Brain pericyte (primary cell): ENCODE measurements at regions not wholly inside any gene's neighbourhood (a gene's known extent, or its start where the extent isn't known, plus 50 kb on each side); places are given as distances from the start of the nearest gene placed in this dataset.

Source experiments
- DNase-seq: peaks from one replicate; pipeline ENCODE4 v3.0.0-alpha.2; 2012; ENCODE audit warnings: low read depth, low spot score

DNA sequence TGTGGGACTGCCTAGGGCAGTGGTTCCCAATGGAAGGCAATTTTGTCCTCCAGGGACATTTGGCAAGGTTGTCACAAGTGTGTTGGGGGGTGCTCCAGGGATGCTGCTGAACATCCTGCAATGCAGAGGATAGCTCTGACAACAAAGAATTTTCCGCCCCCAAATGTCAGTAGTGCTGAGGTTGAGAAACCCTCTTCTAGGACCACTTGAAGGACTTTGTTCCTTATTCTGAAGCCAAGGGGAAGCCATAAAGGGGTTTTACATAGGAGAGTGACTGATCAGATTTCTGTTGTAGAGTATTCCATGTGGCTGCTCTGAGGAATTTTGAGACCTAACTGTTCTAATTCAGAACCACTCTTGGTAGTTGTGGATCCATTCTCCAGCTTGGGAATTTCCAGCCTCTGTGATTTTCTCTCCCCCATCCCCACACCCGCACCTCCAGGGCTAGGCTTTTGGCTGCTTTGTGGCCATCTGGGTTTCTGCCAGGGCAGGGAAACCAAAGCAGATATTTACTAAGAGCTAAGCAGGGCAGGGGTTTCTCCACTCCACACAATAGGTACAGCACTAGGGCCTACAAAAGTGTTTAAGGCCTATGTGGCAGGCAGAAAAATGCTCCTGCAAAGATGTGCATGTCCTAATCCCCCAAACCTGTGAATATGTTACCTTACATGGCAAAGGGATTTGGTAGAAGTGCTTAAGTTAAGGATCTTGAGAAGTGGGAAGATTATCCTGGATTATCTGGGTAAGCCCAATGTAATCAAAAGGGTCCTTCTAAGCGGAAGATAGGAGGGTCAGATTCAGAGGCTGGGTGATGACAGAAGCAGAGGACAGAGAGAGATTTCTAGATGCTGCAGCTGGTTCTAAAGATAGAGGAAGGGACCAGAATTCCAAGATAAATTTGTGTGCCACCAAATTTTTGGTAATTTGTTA is 135.4 kb downstream of the TMEM17 start:
- no peak for DNase-seq

DNA sequence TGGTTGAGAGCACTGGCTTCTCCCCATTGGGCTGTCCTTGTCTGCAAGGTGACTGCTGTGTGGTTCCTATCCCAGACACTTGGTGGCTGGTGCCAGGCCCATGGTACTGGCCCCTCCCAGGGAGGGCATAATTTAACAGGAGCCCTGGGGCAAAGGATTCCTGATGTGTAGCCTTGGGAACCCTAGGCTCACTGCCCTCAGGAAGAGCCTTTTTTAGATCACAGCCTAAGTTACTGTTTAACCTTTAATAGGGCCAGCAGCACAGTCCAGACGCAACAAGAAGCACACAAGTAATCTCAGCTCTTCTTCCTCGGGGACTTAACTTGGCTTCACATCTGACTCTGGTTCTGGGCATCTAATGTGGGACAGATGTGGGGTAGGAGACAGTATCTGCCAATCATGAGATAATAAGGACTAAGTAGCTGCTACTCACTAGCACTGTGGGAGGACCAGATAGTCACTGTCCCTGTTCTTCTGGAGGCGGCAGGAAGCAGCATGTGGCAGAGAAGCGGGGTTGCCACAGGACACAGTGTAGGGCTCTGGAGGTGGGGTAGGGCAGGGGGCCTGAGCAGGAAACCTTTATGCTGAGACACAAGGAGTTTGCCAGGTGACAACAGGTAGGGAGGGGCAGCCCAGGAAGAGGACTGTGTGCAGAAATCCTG is 136.3 kb downstream of the TMEM17 start:
- DNase-seq, result no peak

DNA sequence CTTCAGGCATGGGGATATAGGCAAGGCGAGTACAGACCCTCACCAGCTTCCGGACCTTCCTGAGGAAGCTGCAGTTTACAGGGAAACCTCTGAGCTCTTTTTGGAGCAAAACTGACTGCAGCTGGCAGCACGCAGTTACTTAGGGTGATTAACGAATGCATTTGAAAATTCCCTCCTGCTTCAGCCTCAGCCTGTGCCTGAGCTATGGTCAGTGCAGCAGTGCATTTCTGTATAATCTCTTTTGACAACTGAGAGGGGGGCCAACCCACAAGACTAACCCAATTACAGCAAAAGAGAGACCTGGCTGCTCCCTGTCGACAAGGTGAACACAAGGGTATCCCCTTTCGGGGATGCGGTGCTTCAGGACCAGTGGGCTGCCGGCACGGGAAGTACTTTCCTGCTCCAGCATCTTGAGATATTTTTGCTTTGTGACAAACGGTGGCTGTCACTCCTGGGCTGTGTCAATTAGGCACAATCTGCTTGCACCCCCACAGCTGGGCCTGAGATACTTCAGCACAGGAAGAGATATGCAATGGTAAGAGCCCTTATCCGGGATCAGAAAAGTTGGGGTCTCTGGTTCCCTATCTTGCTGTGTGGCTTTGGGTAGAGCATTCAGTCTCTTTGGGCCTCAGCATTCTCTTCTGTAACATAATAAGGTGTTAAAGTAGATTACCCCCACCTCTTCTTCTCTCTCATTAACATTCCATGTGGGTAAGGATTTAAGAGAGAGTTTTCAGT is 141.0 kb downstream of the TMEM17 start:
- DNase-seq, result no peak

DNA sequence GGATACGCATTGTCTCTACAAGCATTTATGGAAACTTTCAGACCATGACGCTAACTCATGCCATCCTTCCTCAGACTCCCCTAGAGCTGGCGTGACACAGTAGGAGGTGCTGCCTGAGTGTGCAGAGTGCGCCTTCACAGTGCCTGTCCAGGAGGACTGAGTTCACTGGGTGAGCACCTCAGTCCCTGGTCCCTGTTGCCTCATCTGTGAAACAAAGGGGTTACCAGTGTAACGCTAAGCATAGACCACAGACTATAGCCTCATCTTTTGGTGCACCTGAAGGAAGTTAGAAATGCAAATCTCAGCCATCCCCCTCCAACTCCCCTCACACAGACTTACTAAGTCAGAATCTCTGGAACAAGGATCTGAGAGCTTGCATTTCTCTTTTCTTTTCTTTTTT is 142.8 kb downstream of the TMEM17 start:
- DNase-seq, result no peak

DNA sequence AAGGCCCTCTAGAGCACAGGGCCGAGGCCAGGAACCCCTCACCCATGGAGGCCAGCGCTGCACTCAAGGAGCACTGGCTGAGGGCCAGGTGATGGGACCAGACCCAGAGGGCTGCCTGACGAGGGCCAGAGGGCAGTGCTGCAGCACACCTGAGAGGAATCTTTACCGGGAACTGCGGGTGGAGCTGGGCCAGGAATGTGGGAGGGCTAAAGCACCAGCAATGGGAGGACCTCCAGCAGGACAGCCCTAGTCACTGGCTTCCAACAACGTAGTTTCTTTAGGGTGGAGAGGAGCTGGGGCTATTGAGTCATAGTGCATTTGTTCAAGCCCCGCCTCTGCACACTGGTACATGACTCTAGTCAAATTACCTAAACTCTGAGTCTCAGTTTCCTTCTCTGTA is 143.4 kb downstream of the TMEM17 start:
- no peak for DNase-seq

DNA sequence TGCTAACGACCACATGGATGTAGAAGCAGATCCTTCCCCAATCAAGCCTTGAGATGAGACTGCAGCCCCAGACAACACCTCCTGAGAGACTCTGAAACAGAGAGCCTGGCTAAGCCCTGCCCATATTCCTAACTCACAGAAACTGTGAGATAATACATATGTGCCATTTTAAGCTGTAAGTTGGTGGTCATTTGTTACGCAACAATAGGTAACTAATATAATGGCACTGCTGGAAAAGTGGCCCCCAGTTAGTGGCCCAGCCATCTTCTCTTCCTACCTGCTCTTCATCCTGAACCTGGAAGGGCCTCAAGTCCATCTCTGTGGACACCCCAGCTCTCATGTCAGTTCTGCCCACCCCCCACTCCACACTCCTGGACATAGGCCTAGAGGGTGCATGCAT is 144.0 kb downstream of the TMEM17 start:
- DNase-seq, result no peak

DNA sequence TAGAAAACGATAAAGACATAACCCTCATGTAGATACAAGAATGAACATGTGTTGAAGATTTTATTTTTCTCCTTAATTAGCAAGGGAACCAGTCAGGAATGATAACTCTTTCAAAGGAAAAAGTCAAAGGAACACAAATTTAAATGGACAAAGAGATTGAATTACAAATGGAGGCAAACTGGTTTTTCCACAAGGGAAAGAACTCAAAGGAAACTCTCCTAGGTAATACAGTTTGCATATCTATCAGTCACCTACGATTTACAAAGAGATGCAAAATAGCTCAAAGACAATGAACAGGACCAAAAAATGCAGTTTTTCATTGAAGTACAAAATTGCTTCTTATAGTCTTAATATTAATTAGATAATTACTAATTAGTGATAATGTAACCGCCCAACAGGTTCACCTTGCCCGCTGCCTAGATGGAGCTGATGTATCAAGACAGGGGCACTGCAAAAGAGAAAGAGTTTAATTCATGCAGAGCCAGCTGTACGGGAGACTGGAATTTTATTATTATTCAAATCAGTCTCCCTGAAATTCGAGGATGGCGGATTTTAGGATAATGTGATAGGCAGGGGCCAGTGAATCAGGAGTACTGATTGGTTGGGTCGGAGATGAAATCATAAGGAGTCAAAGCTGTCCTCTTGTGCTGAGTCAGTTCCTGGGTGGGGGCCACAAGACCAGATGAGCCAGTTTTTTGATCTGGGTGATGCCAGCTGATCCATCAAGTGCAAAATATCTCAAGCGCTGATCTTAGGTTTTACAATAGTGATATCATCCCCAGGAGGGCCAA is 151.0 kb downstream of the TMEM17 start:
- no peak for DNase-seq

DNA sequence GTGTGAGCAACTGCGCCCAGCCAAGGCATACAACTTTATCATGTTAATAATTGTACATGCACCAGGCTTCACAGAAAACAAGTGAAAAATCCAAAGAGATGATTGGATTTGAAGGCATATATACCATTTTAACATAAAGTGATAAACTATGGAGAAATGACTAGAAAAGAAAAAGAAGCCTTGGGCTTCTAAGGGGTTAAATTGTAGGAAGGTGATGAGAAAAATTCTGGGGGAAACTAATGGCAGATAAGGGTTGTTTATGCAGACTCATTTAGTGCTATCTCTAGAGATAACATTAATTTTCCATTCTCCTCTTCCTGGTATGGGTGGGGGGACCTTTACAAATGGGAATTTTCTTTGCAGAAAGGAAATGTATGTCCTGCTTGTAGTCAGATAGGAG is 154.0 kb downstream of the TMEM17 start:
- DNase-seq, result no peak

DNA sequence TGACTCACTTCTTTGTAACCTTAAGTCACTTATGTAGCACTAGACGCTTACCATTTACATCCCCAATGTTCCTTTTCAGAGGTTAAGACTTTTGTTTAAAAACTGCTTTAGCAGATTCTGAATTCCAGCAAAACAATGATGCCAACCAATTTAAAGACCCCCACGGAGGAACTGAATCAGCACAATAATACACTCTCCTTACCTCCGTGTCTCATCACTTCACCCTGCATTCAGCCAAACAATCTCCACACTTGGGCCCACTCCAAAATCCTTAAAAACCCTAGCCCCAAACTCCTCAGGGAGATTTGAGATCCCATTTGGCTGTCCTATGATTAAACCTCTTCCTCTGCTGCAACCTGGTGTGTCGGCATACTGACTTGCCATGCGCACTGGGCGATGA is 153.9 kb downstream of the B3GNT2 start:
- DNase-seq, result no peak

DNA sequence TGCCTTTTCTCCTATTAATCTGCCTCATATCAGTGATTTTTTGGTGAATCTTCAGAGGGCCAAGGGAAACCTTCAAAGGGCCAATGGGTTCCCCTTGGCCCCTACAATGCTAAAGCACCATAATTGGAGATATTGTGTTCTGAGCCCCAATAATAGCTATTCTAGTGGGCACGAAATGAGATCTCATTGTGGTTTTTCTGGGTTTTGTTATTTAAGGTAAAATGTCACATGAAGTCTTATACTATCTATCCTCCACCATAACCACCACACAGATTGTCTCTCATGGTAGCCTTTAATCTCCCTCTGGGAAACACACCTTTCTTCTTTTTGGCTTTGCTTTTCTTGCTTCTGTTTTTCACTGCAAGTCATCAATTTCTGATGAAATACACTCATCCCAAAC is 152.8 kb downstream of the B3GNT2 start:
- DNase-seq, result no peak

DNA sequence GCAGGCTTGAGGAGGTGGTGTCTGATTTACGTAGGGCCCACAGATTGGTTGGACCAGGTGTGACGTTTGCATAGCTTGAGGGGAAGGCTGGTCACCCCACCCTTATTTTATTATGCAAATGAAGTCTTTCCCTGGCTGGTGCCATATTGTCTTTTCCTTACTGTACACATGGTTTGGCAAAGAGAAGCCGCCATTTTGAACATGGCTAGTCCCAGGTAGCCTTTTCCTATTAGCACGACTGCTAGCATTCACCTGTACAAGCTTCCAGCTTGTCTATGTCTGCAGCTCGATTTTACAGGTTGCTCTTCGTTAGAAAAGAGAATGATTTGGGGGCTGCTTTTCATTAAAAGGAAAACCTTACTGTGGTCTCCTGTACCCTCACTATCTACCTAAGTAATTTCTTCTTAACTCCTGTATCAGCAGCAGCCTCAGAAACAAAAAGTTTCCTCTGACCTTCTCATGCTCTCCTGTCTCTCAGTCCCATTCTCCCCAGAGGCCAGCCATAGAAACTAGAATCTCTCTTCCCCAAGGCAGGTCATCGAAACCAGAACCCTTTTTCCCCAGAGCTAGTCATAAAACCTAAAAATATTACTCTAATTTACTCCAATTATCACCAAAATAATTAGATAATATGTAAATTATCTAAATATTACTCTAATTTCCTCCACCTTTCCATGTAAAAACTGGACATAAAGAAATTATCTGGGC is 151.8 kb downstream of the B3GNT2 start:
- DNase-seq, result no peak

DNA sequence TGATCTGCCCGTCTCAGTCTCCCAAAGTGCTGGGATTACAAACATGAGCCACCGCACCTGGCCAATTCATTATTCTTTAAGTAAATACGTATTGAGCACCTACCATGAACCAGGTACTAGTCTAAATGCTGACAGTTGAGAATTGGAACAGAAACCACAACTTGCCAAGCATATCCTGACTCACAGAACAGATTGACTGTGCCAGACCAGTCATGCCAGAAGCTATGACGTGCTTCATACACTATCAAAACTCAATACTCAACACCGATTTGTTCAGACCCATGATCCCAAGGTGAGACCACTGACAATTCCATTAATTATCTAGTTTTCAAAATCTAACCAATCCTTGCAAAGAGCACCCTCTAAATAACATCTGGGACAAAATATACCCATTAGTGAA is 148.6 kb downstream of the B3GNT2 start:
- DNase-seq, result no peak

DNA sequence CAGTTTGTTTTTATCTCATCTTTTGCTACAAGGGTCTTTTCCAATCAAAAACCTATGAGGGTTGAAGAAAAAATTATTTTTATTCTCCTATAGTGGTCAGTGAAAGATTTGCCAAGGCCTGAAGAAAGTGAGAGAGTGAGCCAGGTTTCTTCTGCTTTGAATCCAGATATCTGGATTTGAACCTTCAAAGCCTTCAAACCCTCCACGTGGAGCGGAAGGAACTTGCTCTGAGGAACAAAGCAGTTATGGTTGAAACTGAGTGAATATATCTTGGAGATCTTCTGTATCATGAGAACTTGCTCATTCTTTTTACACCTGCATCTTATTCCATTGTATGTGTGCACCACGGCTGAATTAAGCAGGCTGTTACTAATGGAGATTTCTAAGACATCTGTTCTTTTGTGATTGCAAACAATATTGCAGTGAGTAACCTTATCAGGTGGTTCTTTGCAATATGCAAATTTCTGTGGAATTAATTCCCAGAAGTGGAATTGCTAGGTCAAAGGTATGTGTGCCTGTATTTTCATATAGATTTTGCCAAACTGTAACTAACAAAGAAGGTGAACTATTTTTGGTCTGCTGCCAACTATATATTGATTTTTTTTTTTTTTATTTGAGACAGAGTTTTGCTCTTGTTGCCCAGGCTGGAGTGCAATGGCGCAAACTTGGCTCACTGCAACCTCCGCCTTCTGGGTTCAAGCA is 147.9 kb downstream of the B3GNT2 start:
- no peak for DNase-seq

DNA sequence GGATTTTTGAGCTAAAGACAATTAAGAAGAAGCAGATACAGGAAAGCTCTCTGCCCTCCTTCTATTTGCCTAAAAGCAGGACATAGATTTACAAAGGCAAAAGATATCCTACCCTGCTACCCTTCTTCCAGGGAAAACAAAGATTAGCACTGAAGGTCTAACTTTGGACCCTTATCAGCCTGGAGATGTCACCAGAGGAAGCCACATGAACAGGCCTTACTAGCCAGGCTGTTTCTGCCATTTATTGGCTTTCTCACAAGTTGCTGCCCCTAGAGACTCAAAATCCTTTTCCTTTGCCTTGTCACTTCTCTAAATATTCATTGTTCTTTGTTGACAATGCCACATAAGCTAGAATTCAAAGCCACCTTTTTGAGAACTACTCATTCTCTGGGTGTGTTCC is 147.3 kb downstream of the B3GNT2 start:
- DNase-seq, result no peak

DNA sequence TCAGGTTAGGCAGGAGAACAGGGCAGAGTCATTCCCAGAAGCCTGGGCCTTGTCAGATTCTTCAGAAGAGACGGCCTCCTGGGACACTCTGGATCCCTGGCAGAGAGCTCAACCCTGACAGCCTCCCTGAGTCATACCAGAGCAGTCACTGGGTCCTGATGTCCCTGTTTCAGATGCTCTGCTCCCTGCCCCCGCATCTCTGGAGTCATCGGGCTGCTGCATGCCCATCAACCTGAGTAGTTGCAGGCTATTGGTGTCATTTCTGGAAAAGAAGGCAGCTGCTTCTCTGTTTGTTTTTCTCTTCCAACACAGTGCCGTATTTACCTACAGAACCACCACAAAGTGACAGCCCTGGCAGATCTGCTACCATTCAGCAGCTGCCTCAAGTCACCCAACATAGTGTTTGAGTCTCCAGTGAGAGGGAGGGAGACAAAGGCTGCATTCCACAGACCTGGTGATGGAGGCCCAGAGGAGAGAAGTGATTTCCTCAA is 145.1 kb downstream of the B3GNT2 start:
- DNase-seq, result no peak

DNA sequence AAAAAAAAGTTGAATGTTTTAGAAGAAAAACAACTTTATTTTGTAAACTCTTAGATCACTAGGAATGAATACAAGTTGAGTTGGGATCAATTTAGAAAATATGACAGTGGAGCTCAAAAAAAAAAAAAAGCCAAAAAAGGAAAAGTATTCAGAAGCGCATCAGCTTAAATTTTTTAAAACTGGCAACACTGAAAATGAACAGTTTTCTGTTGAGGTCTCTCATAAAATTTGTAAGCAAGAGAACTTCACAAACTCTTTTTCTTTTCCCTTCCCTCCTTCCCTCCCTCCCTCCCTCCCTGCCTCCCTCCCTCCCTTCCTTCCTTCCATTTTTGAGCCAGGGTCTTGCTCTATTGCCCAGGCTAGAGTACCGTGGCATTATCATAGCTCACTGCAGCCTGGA is 143.9 kb downstream of the B3GNT2 start:
- DNase-seq, result no peak

DNA sequence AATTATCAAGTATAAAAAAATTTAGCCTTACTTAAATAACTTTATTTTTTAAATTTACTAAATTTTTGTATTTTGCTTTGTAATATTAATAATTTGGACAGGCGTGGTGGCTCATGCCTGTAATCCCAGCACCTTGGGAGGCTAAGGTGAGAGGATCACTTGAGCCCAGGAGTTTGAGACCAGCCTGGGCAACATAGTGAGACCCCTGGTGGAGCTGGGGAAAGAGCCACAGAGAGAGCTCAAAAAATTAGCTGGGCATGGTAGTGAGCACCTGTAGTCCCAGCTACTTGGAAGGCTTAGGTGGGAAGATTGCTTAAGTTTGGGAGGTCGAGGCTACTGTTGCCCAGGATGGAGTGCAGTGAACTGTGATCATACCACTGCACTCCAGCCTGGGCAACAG is 143.5 kb downstream of the B3GNT2 start:
- no peak for DNase-seq

DNA sequence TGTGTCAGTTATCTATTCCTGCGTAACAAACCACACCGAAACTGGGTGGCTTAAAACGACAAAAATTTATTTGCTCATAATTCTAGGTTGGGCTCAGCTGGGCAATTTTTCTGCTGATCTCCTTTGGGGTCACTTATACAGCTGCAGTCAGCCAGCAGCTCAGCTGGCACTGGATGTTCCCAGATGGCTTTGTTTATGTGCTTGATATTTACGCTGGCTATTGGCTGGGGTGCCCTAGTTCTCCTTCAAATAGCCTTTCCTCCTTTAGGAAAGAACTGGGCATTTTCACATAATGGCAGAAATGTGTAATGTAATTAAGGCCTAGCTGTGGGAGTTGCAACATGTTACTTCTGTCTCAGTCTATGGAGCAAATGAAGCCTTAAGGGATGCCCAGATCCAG is 142.2 kb downstream of the B3GNT2 start:
- DNase-seq, result no peak

DNA sequence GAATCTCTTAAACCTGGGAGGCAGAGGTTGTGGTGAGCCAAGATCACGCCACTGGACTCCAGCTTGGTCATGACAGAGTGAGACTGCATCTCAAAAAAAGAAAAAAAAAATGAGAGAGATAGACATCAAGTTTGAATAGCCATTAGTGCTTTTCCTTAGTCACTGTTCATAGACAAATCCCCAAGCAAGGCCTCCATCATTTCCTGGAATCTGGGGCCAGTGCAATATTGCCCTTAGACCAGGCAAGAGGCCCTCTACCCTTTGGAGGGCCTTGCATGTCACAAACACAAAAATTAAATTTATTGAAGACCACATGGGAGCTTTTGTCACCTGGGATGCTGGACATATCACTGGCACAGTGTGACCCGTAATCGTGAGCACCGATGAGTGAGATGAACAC is 141.5 kb downstream of the B3GNT2 start:
- no peak for DNase-seq

DNA sequence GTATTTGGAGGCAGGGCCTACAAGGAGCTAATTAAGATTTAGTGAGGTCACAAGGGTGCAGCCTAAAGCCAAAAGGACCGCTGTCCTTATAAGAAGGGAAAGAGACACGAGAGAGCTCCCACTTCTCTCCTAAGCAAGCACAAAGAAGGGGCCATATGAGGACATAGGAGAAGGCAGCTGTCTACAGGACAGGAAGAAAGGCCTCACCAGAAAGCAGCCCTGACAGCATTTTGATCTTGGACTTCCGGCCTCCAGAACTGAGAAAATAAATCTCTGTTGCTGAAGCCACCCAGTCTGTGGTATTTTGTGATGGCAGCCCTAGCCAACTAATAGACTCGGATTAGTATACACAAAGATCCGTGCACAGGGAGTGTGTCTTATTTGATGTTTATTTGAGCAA is 139.7 kb downstream of the B3GNT2 start:
- DNase-seq, result no peak
